ENCODE measurements at regions not wholly inside any gene's neighbourhood (a gene's known extent, or its start where the extent isn't known, plus 50 kb on each side); places are given as distances from the start of the nearest gene placed in this dataset.

DNA sequence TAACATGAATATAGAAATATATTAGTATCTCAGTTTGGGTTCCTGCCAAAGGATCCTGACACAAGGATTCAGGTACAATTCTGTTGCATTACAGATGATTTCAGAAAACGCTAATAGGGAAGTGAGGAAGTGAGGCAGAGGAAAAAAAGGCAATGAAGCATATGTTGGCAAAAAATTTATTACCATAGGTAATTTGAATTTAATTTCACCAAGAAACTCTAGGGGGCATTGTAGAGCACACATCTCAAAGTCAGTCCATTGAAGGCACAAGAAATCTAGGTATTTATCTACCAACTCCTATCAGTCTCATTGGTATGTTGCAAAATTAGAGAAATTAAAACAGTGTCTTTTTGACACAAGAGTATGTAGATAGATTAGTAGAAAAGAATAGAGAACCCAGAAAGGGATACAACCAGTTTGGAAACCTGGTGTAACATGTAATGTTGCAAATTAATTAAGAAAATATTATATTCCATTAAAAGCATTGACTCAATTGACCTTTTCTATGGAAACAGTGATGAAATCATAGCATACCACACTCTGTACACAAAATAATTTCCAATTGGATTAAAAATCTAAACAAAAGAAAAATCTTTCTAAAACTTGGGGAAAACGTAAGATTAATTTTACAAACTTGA lies 104.9 kb upstream of the SNX7 start:
- TF ChIP-seq ZNF138 (tag by site-specific recombination; IDR thresholded peaks at IDR 0.05; ENCODE audit: borderline replicate concordance) (no peak), ZEB2 (tag by site-specific recombination; IDR thresholded peaks at IDR 0.05) (no peak), ZNF184 (tag by site-specific recombination; IDR thresholded peaks at IDR 0.05) (no peak), ZNF121 (tag by site-specific recombination; IDR thresholded peaks at IDR 0.05) (no peak), SP2 (tag by site-specific recombination; IDR thresholded peaks at IDR 0.05) (no peak)
- TF ChIP-seq, protein P1, sequence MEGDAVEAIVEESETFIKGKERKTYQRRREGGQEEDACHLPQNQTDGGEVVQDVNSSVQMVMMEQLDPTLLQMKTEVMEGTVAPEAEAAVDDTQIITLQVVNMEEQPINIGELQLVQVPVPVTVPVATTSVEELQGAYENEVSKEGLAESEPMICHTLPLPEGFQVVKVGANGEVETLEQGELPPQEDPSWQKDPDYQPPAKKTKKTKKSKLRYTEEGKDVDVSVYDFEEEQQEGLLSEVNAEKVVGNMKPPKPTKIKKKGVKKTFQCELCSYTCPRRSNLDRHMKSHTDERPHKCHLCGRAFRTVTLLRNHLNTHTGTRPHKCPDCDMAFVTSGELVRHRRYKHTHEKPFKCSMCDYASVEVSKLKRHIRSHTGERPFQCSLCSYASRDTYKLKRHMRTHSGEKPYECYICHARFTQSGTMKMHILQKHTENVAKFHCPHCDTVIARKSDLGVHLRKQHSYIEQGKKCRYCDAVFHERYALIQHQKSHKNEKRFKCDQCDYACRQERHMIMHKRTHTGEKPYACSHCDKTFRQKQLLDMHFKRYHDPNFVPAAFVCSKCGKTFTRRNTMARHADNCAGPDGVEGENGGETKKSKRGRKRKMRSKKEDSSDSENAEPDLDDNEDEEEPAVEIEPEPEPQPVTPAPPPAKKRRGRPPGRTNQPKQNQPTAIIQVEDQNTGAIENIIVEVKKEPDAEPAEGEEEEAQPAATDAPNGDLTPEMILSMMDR (tag by site-specific recombination; IDR thresholded peaks at IDR 0.05) = no peak
- TF ChIP-seq, protein P2, sequence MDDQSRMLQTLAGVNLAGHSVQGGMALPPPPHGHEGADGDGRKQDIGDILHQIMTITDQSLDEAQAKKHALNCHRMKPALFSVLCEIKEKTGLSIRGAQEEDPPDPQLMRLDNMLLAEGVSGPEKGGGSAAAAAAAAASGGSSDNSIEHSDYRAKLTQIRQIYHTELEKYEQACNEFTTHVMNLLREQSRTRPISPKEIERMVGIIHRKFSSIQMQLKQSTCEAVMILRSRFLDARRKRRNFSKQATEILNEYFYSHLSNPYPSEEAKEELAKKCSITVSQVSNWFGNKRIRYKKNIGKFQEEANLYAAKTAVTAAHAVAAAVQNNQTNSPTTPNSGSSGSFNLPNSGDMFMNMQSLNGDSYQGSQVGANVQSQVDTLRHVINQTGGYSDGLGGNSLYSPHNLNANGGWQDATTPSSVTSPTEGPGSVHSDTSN (CRISPR knock-in tag; IDR thresholded peaks at IDR 0.05) = no peak
